LNCaP clone FGC (cell line): ENCODE measurements at regions not wholly inside any gene's neighbourhood (a gene's known extent, or its start where the extent isn't known, plus 50 kb on each side); places are given as distances from the start of the nearest gene placed in this dataset.

Experiments
- DNase-seq: peaks from one replicate; pipeline ENCODE4 v3.0.0-alpha.2; 2011; ENCODE audit warnings: low read depth
- H3K4me3 ChIP-seq: 2 replicates; pipeline ENCODE4 v1.5.1; 2011; ENCODE audit warnings: mild to moderate bottlenecking, low read depth, low read length, control low read depth
- TF ChIP-seq, protein P1 (sequence below): IDR thresholded peaks from 2 replicates; pipeline ENCODE4 v1.5.1; 2012; ENCODE audit warnings: mild to moderate bottlenecking; ENCODE audit not compliant: control insufficient read depth, insufficient read depth; ENCODE audit errors: extremely low read depth

DNA sequence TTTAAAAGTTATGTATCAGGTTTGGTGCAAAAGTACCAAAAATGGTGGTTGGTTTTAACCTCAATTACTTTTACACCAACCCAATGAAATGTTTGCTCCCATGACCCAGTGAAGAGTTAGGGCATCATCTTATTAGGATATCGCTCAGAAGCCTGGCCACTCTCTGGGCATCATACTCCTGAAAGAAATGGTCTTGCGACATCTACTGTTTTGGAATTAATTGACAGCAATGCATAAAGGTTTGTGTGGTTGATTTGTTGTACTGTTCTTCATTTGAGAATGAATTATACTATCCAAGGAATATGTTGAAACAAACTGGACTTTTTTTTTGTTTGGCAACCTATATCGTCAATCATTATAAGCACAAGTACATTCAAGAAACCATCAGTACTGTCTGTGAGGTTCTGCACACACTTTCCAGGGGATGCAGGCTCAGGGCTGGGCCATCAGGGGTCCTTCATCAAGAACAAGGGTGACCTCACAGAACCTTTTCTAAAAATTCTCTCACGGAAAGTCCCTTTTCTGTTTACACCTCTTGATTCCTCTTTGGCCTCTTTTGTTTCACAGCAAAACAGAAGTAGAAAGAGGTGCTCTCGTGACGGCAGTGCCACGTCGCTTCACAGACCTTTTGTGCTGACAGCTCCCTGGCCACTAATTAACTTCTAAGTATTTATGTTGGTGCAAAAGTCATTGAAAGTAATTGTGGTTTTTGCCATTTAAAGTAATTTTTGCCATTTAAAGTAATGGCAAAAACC is 117.2 kb upstream of the KLF6 start:
- TF ChIP-seq, protein P1, sequence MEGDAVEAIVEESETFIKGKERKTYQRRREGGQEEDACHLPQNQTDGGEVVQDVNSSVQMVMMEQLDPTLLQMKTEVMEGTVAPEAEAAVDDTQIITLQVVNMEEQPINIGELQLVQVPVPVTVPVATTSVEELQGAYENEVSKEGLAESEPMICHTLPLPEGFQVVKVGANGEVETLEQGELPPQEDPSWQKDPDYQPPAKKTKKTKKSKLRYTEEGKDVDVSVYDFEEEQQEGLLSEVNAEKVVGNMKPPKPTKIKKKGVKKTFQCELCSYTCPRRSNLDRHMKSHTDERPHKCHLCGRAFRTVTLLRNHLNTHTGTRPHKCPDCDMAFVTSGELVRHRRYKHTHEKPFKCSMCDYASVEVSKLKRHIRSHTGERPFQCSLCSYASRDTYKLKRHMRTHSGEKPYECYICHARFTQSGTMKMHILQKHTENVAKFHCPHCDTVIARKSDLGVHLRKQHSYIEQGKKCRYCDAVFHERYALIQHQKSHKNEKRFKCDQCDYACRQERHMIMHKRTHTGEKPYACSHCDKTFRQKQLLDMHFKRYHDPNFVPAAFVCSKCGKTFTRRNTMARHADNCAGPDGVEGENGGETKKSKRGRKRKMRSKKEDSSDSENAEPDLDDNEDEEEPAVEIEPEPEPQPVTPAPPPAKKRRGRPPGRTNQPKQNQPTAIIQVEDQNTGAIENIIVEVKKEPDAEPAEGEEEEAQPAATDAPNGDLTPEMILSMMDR, result 0 out of 2 replicates have a peak, but pooled peaks have one; percentile 5
- DNase-seq, result no peak
- H3K4me3 ChIP-seq, result no peak overlapping the region

DNA sequence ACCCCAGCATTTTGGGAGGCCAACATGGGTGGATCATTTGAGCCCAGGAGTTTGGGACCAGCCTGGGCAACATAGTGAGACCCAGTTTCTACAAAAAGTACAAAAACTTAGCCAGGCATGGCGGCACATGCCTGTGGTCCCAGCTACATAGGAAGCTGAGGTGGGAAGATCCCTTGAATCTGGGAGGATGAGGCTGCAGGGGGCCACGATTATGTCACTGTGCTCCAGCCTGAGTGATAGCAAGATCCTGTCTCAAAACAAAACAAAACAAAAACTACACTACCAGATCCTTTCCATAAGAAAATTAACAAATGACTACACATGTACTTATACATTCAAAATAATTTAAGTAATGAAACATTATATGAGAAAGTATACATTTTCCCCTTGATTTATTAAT is 116.4 kb upstream of the KLF6 start:
- no peak for DNase-seq
- TF ChIP-seq, protein P1, result no peak
- no peak overlapping the region for H3K4me3 ChIP-seq

DNA sequence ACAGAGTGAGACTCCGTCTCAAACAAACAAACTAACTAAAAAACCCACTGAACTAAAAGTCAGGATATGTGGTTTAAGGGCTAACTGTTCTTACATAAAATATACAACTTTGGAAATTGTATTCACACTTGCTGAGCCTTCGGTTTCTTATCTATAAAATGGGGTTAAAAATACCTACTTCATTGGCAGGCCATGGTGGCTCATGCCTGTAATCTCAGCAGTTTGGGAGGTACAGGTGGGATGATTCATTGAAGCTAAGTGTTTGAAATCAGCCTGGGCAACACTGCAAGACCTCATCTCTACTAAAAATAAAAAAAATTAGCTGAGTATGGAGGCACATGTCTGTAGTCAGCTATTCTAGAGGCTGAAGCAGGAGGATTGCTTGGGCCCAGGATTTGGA is 115.4 kb upstream of the KLF6 start:
- TF ChIP-seq, protein P1, result no peak
- no peak for DNase-seq
- H3K4me3 ChIP-seq, result no peak overlapping the region

DNA sequence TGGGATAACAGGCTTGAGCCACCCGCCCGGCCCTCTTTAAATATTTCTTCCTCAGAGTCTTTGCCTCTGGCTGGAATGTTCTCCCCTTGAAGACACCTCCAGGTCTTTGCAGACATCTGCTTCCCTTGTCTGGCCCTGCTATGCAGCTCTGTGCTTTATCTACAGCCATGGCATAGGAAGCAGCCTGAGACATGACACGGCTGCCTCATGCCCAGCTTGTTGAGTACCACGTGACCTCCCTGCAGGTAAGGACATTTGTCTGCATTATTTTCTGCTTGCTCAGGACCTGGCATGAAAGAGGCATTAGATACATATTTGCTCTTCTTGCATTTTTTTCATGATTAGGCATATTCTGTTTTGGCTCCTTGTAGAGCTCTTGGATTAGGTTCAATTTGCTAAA is 113.8 kb upstream of the KLF6 start:
- no peak overlapping the region for H3K4me3 ChIP-seq
- TF ChIP-seq, protein P1, result no peak
- peak; percentile 96 for DNase-seq

DNA sequence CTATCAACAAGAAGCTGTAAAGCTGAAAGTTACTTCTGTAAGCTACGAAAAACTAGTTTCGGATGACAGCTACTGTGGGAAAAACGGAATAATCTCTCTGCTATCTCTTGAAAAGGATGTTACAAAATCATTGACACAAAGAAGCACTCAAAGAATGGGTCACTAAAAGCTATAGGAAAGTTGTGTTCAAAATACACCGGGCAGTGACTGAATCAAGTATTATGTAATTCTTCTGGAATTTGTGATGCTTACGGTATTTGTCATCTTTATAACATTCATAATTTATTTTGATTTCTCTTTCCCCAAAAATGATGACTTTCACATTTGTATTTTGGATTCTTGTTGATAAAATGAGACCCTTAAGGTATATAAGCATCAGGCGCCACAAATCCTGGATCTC is 112.1 kb upstream of the KLF6 start:
- TF ChIP-seq, protein P1, result no peak
- no peak overlapping the region for H3K4me3 ChIP-seq
- DNase-seq, result no peak

DNA sequence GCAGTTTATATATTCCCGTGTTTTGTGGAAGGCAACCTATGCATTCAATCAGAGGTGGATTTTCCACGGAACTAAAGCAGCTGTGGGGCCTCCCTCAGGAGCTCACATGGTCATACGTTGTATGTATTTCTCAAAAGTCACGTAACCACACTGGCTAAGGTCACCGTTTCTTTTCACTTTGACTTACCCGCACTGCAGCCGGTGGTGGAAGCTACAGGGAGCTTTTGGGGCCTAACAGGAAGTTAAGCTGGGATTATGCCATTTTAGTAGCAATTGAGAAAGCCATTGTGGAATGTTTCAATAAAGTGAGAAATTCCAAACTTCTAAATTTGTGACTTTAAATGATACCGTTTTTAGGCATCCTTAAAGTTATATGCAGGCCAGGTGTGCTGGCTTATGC is 111.2 kb upstream of the KLF6 start:
- TF ChIP-seq, protein P1, result no peak
- H3K4me3 ChIP-seq, result no peak overlapping the region
- no peak for DNase-seq
